Immature natural killer cell (primary cell): ENCODE measurements at regions not wholly inside any gene's neighbourhood (a gene's known extent, or its start where the extent isn't known, plus 50 kb on each side); places are given as distances from the start of the nearest gene placed in this dataset.
A peak's percentile ranks its signal among the peaks of the same experiment; 100 is the strongest.

Experiments
- DNase-seq, 3 donors: peaks; one replicate each; pipeline ENCODE4 v3.0.0; 2022; ENCODE audit warnings: mixed read lengths in 1 of 3
- H3K27ac Mint-ChIP-seq, 6 donors: one replicate each; pipeline ENCODE4 v1.8.0; 2020; ENCODE audit warnings: mixed read lengths in 6 of 6, mild to moderate bottlenecking in 5 of 6, inconsistent platforms in 4 of 6, moderate library complexity in 3 of 6
- H3K27me3 Mint-ChIP-seq, 3 donors: one replicate each; pipeline ENCODE4 v1.8.0; 2020 to 2021; ENCODE audit warnings: low read depth in 3 of 3, mild to moderate bottlenecking in 3 of 3, mixed read lengths in 3 of 3, moderate library complexity in 3 of 3, inconsistent platforms in 1 of 3
- H3K36me3 Mint-ChIP-seq, 3 donors: one replicate each; pipeline ENCODE4 v1.8.0; 2020; ENCODE audit warnings: mixed read lengths in 3 of 3, inconsistent platforms in 2 of 3, mild to moderate bottlenecking in 2 of 3
- H3K4me1 Mint-ChIP-seq, 2 donors: one replicate each; pipeline ENCODE4 v1.8.0; 2020; ENCODE audit warnings: inconsistent platforms in 2 of 2, mild to moderate bottlenecking in 2 of 2, mixed read lengths in 2 of 2, moderate library complexity in 1 of 2
- H3K4me3 Mint-ChIP-seq, 5 donors: one replicate each; pipeline ENCODE4 v1.8.0; 2020; ENCODE audit warnings: mild to moderate bottlenecking in 5 of 5, mixed read lengths in 5 of 5, inconsistent platforms in 3 of 5, moderate library complexity in 3 of 5
- H3K9me3 Mint-ChIP-seq, 6 donors: one replicate each; pipeline ENCODE4 v1.8.0; 2020; ENCODE audit warnings: mild to moderate bottlenecking in 6 of 6, mixed read lengths in 6 of 6, inconsistent platforms in 4 of 6, moderate library complexity in 3 of 6

- Mint-ChIP-seq H3K27ac (peak overlapping the region; percentile 77 to 91 (median 86)), H3K27me3 (peaks cover 12 to 17% (median 14%) of the 10 kb centered on the region in 3 donors), H3K4me3 (peak overlapping the region in 4 of 5 donors; percentile 14 to 78 (median 63)), H3K36me3 (peaks cover 0 to under 1% (median 0%) of the 10 kb centered on the region in 3 donors), H3K9me3 (peaks cover 0 to under 1% (median 0%) of the 10 kb centered on the region in 6 donors), H3K4me1 (peaks cover 53 to 59% of the 10 kb centered on the region in 2 donors)
- DNase-seq, result no peak
Observed at GRCh38 chr10:120683454-120683853, 167.7 kb upstream of the WDR11 start.

GRCh38 chr10:120684226-120684625 lies 166.9 kb upstream of the WDR11 start:
- Mint-ChIP-seq H3K9me3 (no peaks in the 10 kb centered on the region), H3K4me1 (peaks cover 60 to 67% of the 10 kb centered on the region in 2 donors), H3K4me3 (peak overlapping the region; percentile 50 to 85 (median 78)), H3K27ac (peak overlapping the region; percentile 77 to 94 (median 86)), H3K27me3 (peaks cover 12 to 17% (median 16%) of the 10 kb centered on the region in 3 donors), H3K36me3 (no peaks in the 10 kb centered on the region)
- peak; percentile 78 to 81 (median 80) for DNase-seq

- H3K9me3 Mint-ChIP-seq, result no peaks in the 10 kb centered on the region
- H3K4me3 Mint-ChIP-seq, result peak overlapping the region; percentile 50 to 85 (median 78)
- peak in 1 of 3 donors; percentile 3 for DNase-seq
- no peaks in the 10 kb centered on the region for H3K36me3 Mint-ChIP-seq
- peak overlapping the region; percentile 77 to 94 (median 86) for H3K27ac Mint-ChIP-seq
- H3K27me3 Mint-ChIP-seq, result peaks cover 12 to 20% (median 16%) of the 10 kb centered on the region in 3 donors
- H3K4me1 Mint-ChIP-seq, result peaks cover 70 to 76% of the 10 kb centered on the region in 2 donors
Observed at GRCh38 chr10:120685136-120685535, 166.0 kb upstream of the WDR11 start.

GRCh38 chr10:120688928-120689327 lies 162.2 kb upstream of the WDR11 start:
- Mint-ChIP-seq H3K9me3 (peaks cover 0 to 5% (median under 1%) of the 10 kb centered on the region in 6 donors), H3K4me1 (peaks cover 80% of the 10 kb centered on the region in 2 donors), H3K4me3 (peak overlapping the region in 2 of 5 donors; percentile 80 to 86), H3K27me3 (peaks cover 12 to 17% (median 16%) of the 10 kb centered on the region in 3 donors), H3K36me3 (peaks cover 0 to 4% (median 0%) of the 10 kb centered on the region in 3 donors), H3K27ac (peak overlapping the region in 2 of 6 donors; percentile 87 to 93)
- no peak for DNase-seq

- Mint-ChIP-seq H3K27ac (peak overlapping the region; percentile 39 to 94 (median 90)), H3K36me3 (peaks cover 0 to 4% (median 3%) of the 10 kb centered on the region in 3 donors), H3K27me3 (peaks cover 5 to 13% (median 8%) of the 10 kb centered on the region in 3 donors), H3K9me3 (peaks cover 0 to 12% (median 5%) of the 10 kb centered on the region in 6 donors), H3K4me3 (peak overlapping the region; percentile 76 to 86 (median 80)), H3K4me1 (peaks cover 69 to 70% of the 10 kb centered on the region in 2 donors)
- DNase-seq, result peak; percentile 30 to 32 (median 30)
Observed at GRCh38 chr10:120689777-120690529, 161.2 kb upstream of the WDR11 start.

GRCh38 chr10:120691625-120692024 lies 159.5 kb upstream of the WDR11 start:
- peaks cover 0 to 10% (median 3%) of the 10 kb centered on the region in 3 donors for H3K27me3 Mint-ChIP-seq
- peaks cover 53 to 54% of the 10 kb centered on the region in 2 donors for H3K4me1 Mint-ChIP-seq
- H3K9me3 Mint-ChIP-seq, result peaks cover under 1 to 26% (median 10%) of the 10 kb centered on the region in 6 donors
- peak overlapping the region; percentile 64 to 80 (median 79) for H3K4me3 Mint-ChIP-seq
- peak in 2 of 3 donors; percentile 26 to 28 for DNase-seq
- peak overlapping the region in 5 of 6 donors; percentile 44 to 87 (median 86) for H3K27ac Mint-ChIP-seq
- H3K36me3 Mint-ChIP-seq, result peaks cover 0 to 14% (median 7%) of the 10 kb centered on the region in 3 donors

GRCh38 chr10:120700426-120700825 lies 150.7 kb upstream of the WDR11 start:
- Mint-ChIP-seq H3K27me3 (peaks cover 7 to 13% (median 10%) of the 10 kb centered on the region in 3 donors), H3K4me3 (no peak overlapping the region), H3K27ac (no peak overlapping the region), H3K36me3 (peaks cover 20 to 25% (median 20%) of the 10 kb centered on the region in 3 donors), H3K4me1 (peaks cover 0 to 5% of the 10 kb centered on the region in 2 donors), H3K9me3 (peaks cover 7 to 38% (median 28%) of the 10 kb centered on the region in 6 donors)
- no peak for DNase-seq

- Mint-ChIP-seq H3K4me3 (no peak overlapping the region), H3K27me3 (peaks cover 7 to 14% (median 10%) of the 10 kb centered on the region in 3 donors), H3K27ac (no peak overlapping the region), H3K9me3 (peaks cover 7 to 30% (median 25%) of the 10 kb centered on the region in 6 donors), H3K36me3 (peaks cover 18 to 20% (median 18%) of the 10 kb centered on the region in 3 donors), H3K4me1 (peaks cover 0 to 5% of the 10 kb centered on the region in 2 donors)
- DNase-seq, result no peak
Observed at GRCh38 chr10:120701381-120701780, 149.8 kb upstream of the WDR11 start.

- Mint-ChIP-seq H3K9me3 (peaks cover 4 to 23% (median 20%) of the 10 kb centered on the region in 6 donors), H3K4me3 (no peak overlapping the region), H3K27ac (no peak overlapping the region), H3K36me3 (peaks cover 13 to 17% (median 13%) of the 10 kb centered on the region in 3 donors), H3K4me1 (peaks cover 0 to 5% of the 10 kb centered on the region in 2 donors), H3K27me3 (peaks cover 7 to 15% (median 11%) of the 10 kb centered on the region in 3 donors)
- no peak for DNase-seq
Observed at GRCh38 chr10:120702032-120702431, 149.1 kb upstream of the WDR11 start.

- no peak for DNase-seq
- H3K27ac Mint-ChIP-seq, result no peak overlapping the region
Observed at GRCh38 chr10:120705309-120705708, 145.9 kb upstream of the WDR11 start.

GRCh38 chr10:120710076-120710475 lies 141.1 kb upstream of the WDR11 start:
- no peak for DNase-seq
- no peak overlapping the region for H3K27ac Mint-ChIP-seq

More at GRCh38 chr10:120705309-120705708, 145.9 kb upstream of the WDR11 start:
- no peak overlapping the region for H3K4me3 Mint-ChIP-seq
- H3K9me3 Mint-ChIP-seq, result no peaks in the 10 kb centered on the region
- no peaks in the 10 kb centered on the region for H3K36me3 Mint-ChIP-seq
- peaks cover 0 to 4% of the 10 kb centered on the region in 2 donors for H3K4me1 Mint-ChIP-seq
- peaks cover 0 to 19% (median 15%) of the 10 kb centered on the region in 3 donors for H3K27me3 Mint-ChIP-seq

GRCh38 chr10:120711860-120712259 lies 139.3 kb upstream of the WDR11 start:
- DNase-seq, result no peak
- H3K27me3 Mint-ChIP-seq, result peaks cover 13 to 35% (median 17%) of the 10 kb centered on the region in 3 donors
- no peak overlapping the region for H3K4me3 Mint-ChIP-seq
- H3K27ac Mint-ChIP-seq, result no peak overlapping the region
- peaks cover 15% of the 10 kb centered on the region in 2 donors for H3K4me1 Mint-ChIP-seq
- H3K36me3 Mint-ChIP-seq, result peaks cover 0 to under 1% (median 0%) of the 10 kb centered on the region in 3 donors
- no peaks in the 10 kb centered on the region for H3K9me3 Mint-ChIP-seq

More at GRCh38 chr10:120710076-120710475, 141.1 kb upstream of the WDR11 start:
- Mint-ChIP-seq H3K4me1 (peaks cover 15% of the 10 kb centered on the region in 2 donors), H3K27me3 (peaks cover 11 to 34% (median 18%) of the 10 kb centered on the region in 3 donors), H3K36me3 (no peaks in the 10 kb centered on the region), H3K4me3 (no peak overlapping the region), H3K9me3 (no peaks in the 10 kb centered on the region)

GRCh38 chr10:120713573-120714205 lies 137.5 kb upstream of the WDR11 start:
- Mint-ChIP-seq H3K4me1 (peaks cover 15% of the 10 kb centered on the region in 2 donors), H3K27ac (peak overlapping the region in 1 of 6 donors; percentile 46), H3K36me3 (peaks cover 0 to 4% (median 0%) of the 10 kb centered on the region in 3 donors), H3K4me3 (peak overlapping the region in 4 of 5 donors; percentile 3 to 53 (median 32)), H3K9me3 (no peaks in the 10 kb centered on the region), H3K27me3 (peaks cover 17 to 37% (median 18%) of the 10 kb centered on the region in 3 donors)
- DNase-seq, result peak; percentile 26 to 54 (median 49)
